Trophoblast cell (in vitro differentiated cells and primary cell): ENCODE measurements at regions not wholly inside any gene's neighbourhood (a gene's known extent, or its start where the extent isn't known, plus 50 kb on each side); places are given as distances from the start of the nearest gene placed in this dataset.
A peak's percentile ranks its signal among the peaks of the same experiment; 100 is the strongest.

Experiments used
- DNase-seq, 2 donors: peaks; one replicate each; pipeline ENCODE4 v3.0.0-alpha.2; 2016
- H2AFZ ChIP-seq: 2 replicates; pipeline ENCODE4 v1.6.1; 2013; ENCODE audit warnings: low read length, moderate library complexity, mild to moderate bottlenecking; ENCODE audit not compliant: insufficient read depth, poor library complexity
- H2AK5ac ChIP-seq: 2 replicates; pipeline ENCODE4 v1.6.1; 2013; ENCODE audit warnings: mild to moderate bottlenecking, low read length
- H2BK120ac ChIP-seq: 2 replicates; pipeline ENCODE4 v1.6.1; 2013; ENCODE audit warnings: low read length, mild to moderate bottlenecking, moderate library complexity; ENCODE audit not compliant: insufficient read depth, poor library complexity
- H2BK12ac ChIP-seq: 2 replicates; pipeline ENCODE4 v1.6.1; 2013; ENCODE audit warnings: mild to moderate bottlenecking, low read length, moderate library complexity
- H2BK5ac ChIP-seq: 2 replicates; pipeline ENCODE4 v1.6.1; 2013; ENCODE audit warnings: low read length, low read depth, moderate library complexity, mild to moderate bottlenecking; ENCODE audit not compliant: poor library complexity
- H3K14ac ChIP-seq: 2 replicates; pipeline ENCODE4 v1.6.1; 2013; ENCODE audit warnings: mild to moderate bottlenecking, low read length
- H3K18ac ChIP-seq: 2 replicates; pipeline ENCODE4 v1.6.1; 2013; ENCODE audit warnings: mild to moderate bottlenecking, low read length
- H3K23ac ChIP-seq: 2 replicates; pipeline ENCODE4 v1.6.1; 2013; ENCODE audit warnings: low read length
- H3K27ac ChIP-seq: 2 replicates; pipeline ENCODE4 v1.5.1; 2013; ENCODE audit warnings: low read depth, mild to moderate bottlenecking, inconsistent platforms, low read length, moderate library complexity
- H3K27me3 ChIP-seq: 2 replicates; pipeline ENCODE4 v1.6.1; 2013; ENCODE audit warnings: inconsistent platforms, mild to moderate bottlenecking, low read length, moderate library complexity; ENCODE audit not compliant: insufficient read depth
- H3K36me3 ChIP-seq, 2 experiments: 1 replicate in 1 of 2; 2 replicates in 1 of 2; pipeline ENCODE4 v1.6.1; 2013; ENCODE audit warnings: low read length in 2 of 2, mild to moderate bottlenecking in 2 of 2, moderate library complexity in 1 of 2; ENCODE audit not compliant: insufficient read depth in 2 of 2, control insufficient read depth in 1 of 2
- H3K4ac ChIP-seq: 2 replicates; pipeline ENCODE4 v1.6.1; 2013; ENCODE audit warnings: low read depth, mild to moderate bottlenecking, low read length, moderate library complexity
- H3K4me1 ChIP-seq, 2 experiments: 1 replicate in 1 of 2; 2 replicates in 1 of 2; pipeline ENCODE4 v1.6.1; 2013; ENCODE audit warnings: low read length in 2 of 2, mild to moderate bottlenecking in 2 of 2, moderate library complexity in 1 of 2; ENCODE audit not compliant: insufficient read depth in 2 of 2, control insufficient read depth in 1 of 2
- H3K4me2 ChIP-seq: 2 replicates; pipeline ENCODE4 v1.6.1; 2013; ENCODE audit warnings: inconsistent platforms, mild to moderate bottlenecking, low read length, moderate library complexity
- H3K4me3 ChIP-seq: 2 replicates; pipeline ENCODE4 v1.5.1; 2013; ENCODE audit warnings: mild to moderate bottlenecking, low read depth, low read length, inconsistent platforms
- H3K79me1 ChIP-seq: one replicate; pipeline ENCODE4 v1.6.1; 2013; ENCODE audit warnings: low read length
- H3K79me2 ChIP-seq: 2 replicates; pipeline ENCODE4 v1.6.1; 2013; ENCODE audit warnings: low read length, mild to moderate bottlenecking; ENCODE audit not compliant: control insufficient read depth, insufficient read depth, poor library complexity
- H3K9ac ChIP-seq: 2 replicates; pipeline ENCODE4 v1.6.1; 2013; ENCODE audit warnings: mild to moderate bottlenecking, low read length
- H3K9me3 ChIP-seq: 2 replicates; pipeline ENCODE4 v1.6.1; 2013; ENCODE audit warnings: low read depth, mild to moderate bottlenecking, control low read depth, inconsistent platforms, low read length; ENCODE audit not compliant: insufficient read depth
- H4K12ac ChIP-seq: 2 replicates; pipeline ENCODE4 v1.6.1; 2013; ENCODE audit warnings: low read depth, mild to moderate bottlenecking, low read length, moderate library complexity
- H4K8ac ChIP-seq: 2 replicates; pipeline ENCODE4 v1.6.1; 2013; ENCODE audit warnings: low read depth, mild to moderate bottlenecking, low read length, moderate library complexity
- H4K91ac ChIP-seq: one replicate; pipeline ENCODE4 v1.6.1; 2013; ENCODE audit warnings: low read depth, mild to moderate bottlenecking, low read length, moderate library complexity
- WGBS: extraction: QIAGEN DNeasy Blood & Tissue Kit; methylation state at CpG from one replicate; pipeline ENCODE4 v1.1.7; 2013; ENCODE audit warnings: missing lambda C conversion rate; ENCODE audit not compliant: insufficient read length, insufficient coverage; ENCODE audit errors: extremely low coverage; 5-methylcytosine and 5-hydroxymethylcytosine counted together

DNA sequence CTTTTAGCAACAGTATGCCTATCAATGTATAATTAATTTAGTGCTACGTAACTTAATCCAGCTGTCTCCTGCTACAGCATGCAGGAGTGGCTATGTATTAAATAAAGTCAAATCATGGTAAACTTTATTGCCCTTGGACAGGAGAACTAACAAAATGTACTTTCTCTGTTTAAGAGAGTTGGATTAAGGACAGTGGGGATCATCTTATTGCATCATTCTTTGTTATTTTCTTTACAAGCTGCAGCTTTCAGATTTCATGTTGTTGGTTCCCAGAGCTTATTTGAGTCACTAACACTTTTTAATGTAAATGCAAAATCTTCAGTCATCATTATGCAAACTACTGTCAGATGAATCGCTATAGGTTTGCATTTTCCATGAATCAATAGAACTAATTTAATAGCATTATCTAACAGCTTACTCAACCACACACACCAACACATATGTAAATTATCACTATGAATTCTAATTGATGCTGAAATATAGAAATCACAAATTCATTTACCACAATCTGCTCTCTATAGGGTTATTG is 424.7 kb downstream of the MMUT start:
- no peak overlapping the region for H3K4me2 ChIP-seq
- no peak overlapping the region for H3K27ac ChIP-seq
- H3K4me3 ChIP-seq: no peak overlapping the region
- H3K4me1 ChIP-seq: no peaks in the 10 kb centered on the region
- H2BK12ac ChIP-seq: no peak overlapping the region
- H4K8ac ChIP-seq: no peak overlapping the region
- no peak overlapping the region for H3K18ac ChIP-seq
- H4K12ac ChIP-seq: no peak overlapping the region
- no peak overlapping the region for H3K14ac ChIP-seq
- H3K79me1 ChIP-seq: no peaks in the 10 kb centered on the region
- H4K91ac ChIP-seq: no peak overlapping the region
- no peak overlapping the region for H3K9ac ChIP-seq
- no peak for DNase-seq
- WGBS: no CpG with 5 or more reads among the region's 2 CpGs
- H2AK5ac ChIP-seq: no peak overlapping the region
- no peak overlapping the region for H3K4ac ChIP-seq
- H3K9me3 ChIP-seq: no peaks in the 10 kb centered on the region
- no peaks in the 10 kb centered on the region for H3K79me2 ChIP-seq
- no peaks in the 10 kb centered on the region for H3K27me3 ChIP-seq
- no peak overlapping the region for H2AFZ ChIP-seq
- H2BK120ac ChIP-seq: no peak overlapping the region
- no peak overlapping the region for H3K23ac ChIP-seq
- no peak overlapping the region for H2BK5ac ChIP-seq
- H3K36me3 ChIP-seq: no peaks in the 10 kb centered on the region

DNA sequence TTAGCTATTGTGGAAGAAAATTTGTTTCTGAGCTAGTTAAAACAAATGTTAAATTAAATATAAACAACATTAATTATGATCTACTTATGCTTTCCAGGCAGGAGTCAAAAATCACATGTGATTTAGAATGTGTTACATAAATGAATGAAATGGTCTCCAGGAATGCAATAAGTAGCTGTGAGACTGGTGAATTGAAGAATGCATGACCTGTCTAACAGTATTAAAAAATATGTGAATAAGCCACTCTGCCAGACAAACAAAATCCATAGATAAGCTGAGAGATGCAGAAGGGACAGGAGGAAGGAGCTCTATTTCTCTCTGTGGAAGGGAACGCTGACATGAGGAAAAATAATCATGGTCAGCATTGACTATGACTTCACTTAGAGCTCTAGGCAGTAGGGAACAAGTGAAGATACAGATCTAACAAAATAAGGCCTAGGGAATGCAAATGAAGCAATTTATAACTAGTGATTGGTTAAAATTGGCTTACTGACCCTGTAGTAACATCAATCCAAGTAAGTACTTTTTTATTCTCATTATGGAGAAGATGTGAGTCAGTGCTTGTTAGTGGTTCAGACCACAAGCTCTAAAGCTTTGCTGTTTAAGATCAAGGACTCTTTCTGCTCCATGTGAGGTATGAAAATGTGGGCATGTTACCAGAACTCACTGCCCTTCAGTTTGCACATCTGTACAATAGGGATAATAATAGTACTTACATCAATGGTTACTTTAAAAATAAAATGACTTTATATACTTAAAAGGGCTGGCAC is 432.6 kb downstream of the MMUT start:
- Histone ChIP-seq H3K4me2 (no peak overlapping the region), H2BK12ac (no peak overlapping the region), H3K36me3 (no peaks in the 10 kb centered on the region), H4K12ac (no peak overlapping the region), H4K8ac (no peak overlapping the region), H3K9ac (no peak overlapping the region), H3K4ac (no peak overlapping the region), H3K27me3 (no peaks in the 10 kb centered on the region), H3K9me3 (no peaks in the 10 kb centered on the region), H3K4me1 (no peaks in the 10 kb centered on the region), H3K4me3 (no peak overlapping the region), H3K27ac (no peak overlapping the region), H2AFZ (no peak overlapping the region), H3K79me2 (no peaks in the 10 kb centered on the region), H3K23ac (no peak overlapping the region), H3K79me1 (no peaks in the 10 kb centered on the region), H2BK120ac (no peak overlapping the region), H2BK5ac (no peak overlapping the region), H3K14ac (no peak overlapping the region), H3K18ac (no peak overlapping the region), H4K91ac (no peak overlapping the region), H2AK5ac (no peak overlapping the region)
- no peak for DNase-seq
- no CpG with 5 or more reads among the region's 1 CpG for WGBS

DNA sequence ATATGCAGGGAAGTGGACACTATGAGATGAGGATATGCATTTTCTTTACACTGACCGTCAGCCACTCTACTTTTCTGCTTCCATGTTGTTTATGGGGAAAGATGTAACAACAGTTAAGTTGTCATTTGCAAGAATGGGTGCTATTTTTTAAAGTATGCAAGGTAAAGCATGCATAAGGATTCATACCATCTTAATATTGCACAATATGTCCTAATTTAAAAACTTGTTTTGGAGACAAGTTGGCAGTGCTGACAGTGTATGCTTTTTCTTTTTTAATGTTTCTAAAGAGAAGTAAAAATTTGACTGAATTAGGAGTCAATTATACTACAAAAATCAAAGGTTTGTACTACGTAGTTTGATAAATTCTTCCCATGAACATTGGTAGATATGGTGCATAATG is 435.4 kb downstream of the MMUT start:
- no peak overlapping the region for H3K27ac ChIP-seq
- no peaks in the 10 kb centered on the region for H3K79me1 ChIP-seq
- no peak overlapping the region for H2AFZ ChIP-seq
- no peak overlapping the region for H4K8ac ChIP-seq
- no peak overlapping the region for H3K9ac ChIP-seq
- H3K27me3 ChIP-seq: no peaks in the 10 kb centered on the region
- no peak overlapping the region for H3K14ac ChIP-seq
- H3K4ac ChIP-seq: no peak overlapping the region
- H2BK120ac ChIP-seq: no peak overlapping the region
- H2AK5ac ChIP-seq: no peak overlapping the region
- no peak overlapping the region for H3K18ac ChIP-seq
- no peaks in the 10 kb centered on the region for H3K9me3 ChIP-seq
- H3K79me2 ChIP-seq: no peaks in the 10 kb centered on the region
- no peak overlapping the region for H3K23ac ChIP-seq
- no peak for DNase-seq
- no peak overlapping the region for H2BK12ac ChIP-seq
- H3K36me3 ChIP-seq: no peaks in the 10 kb centered on the region
- H4K91ac ChIP-seq: no peak overlapping the region
- H3K4me2 ChIP-seq: no peak overlapping the region
- WGBS: no CpG with 5 or more reads among the region's 2 CpGs
- H3K4me3 ChIP-seq: no peak overlapping the region
- H4K12ac ChIP-seq: no peak overlapping the region
- no peaks in the 10 kb centered on the region for H3K4me1 ChIP-seq
- no peak overlapping the region for H2BK5ac ChIP-seq

DNA sequence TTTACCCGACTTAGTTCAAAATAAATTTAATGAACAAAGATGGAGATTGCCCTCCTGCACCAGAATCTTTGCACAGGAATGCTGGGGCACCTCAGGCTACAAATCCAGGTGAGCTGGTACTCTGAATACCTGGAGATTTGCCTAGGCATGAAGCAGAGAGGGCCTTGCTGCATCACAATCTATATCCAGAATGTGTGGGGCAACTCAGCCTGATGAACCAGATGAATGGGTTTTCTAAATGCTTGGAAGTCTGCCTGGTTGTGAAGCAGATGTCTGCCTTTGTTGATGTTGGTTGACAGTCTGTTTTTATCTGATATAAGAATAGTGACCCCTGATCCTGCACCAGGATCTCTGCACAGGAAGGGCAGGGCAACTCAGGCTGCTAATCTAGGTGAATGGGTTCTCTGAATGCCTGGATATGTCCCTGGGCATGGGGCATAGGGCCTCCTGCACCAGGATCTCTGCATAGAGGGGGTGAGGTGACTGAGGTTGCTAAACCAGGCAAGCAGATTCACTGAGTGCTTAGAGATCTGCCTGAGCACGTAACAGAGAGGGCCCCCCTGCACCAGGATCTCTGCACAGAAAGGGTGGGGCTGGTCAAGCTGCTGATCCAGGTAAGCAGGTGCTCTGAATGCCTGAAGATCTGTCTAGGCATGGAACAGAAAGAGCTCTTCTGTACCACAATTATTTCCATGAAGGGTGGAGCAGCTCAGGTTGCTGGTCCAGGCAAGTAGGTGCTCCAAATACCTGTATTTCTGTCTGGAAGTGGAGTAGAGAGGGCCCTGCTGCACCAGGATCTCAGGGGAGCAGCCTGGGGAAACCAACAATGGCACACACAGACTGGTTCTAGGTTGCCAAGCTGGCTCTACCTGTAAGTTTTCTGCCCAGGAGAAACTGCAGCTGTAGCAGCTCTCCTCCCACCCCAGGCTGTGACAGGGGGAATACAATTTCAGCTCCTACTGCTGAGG is 437.5 kb downstream of the MMUT start:
- Histone ChIP-seq H3K4me3 (no peak overlapping the region), H3K4ac (no peak overlapping the region), H3K79me2 (no peaks in the 10 kb centered on the region), H3K27me3 (no peaks in the 10 kb centered on the region), H3K79me1 (no peaks in the 10 kb centered on the region), H2AFZ (no peak overlapping the region), H3K4me2 (no peak overlapping the region), H3K18ac (no peak overlapping the region), H3K27ac (no peak overlapping the region), H3K4me1 (no peaks in the 10 kb centered on the region), H2BK120ac (no peak overlapping the region), H2BK5ac (no peak overlapping the region), H3K14ac (no peak overlapping the region), H2BK12ac (no peak overlapping the region), H3K9ac (no peak overlapping the region), H3K9me3 (no peaks in the 10 kb centered on the region), H4K91ac (no peak overlapping the region), H2AK5ac (no peak overlapping the region), H3K36me3 (no peaks in the 10 kb centered on the region), H3K23ac (no peak overlapping the region), H4K12ac (no peak overlapping the region), H4K8ac (no peak overlapping the region)
- peak in 1 of 2 donors; percentile 19 for DNase-seq
- no CpG with 5 or more reads among the region's 2 CpGs for WGBS
